ENCODE measurements at regions not wholly inside any gene's neighbourhood (a gene's known extent, or its start where the extent isn't known, plus 50 kb on each side); places are given as distances from the start of the nearest gene placed in this dataset.

DNA sequence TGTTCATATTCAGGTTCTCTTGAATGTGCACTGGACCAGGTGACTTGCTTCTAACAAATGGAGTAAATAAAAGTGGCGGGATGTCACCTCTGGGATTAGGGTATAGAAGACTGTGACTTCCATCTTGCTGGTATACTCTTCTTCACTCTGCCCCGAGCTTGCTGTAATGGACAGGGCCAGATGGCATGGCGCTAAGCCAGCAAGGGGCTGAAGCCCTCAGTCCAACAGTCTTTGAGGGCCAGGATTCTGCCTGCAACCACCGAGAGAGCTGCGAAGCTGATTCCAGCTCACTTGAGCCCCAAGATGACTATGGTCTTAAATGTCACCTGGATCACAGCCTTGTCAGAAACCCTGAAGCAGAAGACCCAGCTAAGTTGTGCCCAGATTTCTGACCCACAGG is 600.0 kb downstream of the FGF9 start:
- DNase-seq (ENCODE audit: low read depth, low spot score) (no peak), FAIRE-seq (no peak)
- no peaks in the 10 kb centered on the region for H3K9me1 ChIP-seq (ENCODE audit: control insufficient read depth, extremely low read depth, insufficient read depth, low read length)
- no peak overlapping the region for H3K9ac ChIP-seq (ENCODE audit: control insufficient read depth, extremely low read depth, insufficient read depth, low read length)
- TF ChIP-seq, protein P1, sequence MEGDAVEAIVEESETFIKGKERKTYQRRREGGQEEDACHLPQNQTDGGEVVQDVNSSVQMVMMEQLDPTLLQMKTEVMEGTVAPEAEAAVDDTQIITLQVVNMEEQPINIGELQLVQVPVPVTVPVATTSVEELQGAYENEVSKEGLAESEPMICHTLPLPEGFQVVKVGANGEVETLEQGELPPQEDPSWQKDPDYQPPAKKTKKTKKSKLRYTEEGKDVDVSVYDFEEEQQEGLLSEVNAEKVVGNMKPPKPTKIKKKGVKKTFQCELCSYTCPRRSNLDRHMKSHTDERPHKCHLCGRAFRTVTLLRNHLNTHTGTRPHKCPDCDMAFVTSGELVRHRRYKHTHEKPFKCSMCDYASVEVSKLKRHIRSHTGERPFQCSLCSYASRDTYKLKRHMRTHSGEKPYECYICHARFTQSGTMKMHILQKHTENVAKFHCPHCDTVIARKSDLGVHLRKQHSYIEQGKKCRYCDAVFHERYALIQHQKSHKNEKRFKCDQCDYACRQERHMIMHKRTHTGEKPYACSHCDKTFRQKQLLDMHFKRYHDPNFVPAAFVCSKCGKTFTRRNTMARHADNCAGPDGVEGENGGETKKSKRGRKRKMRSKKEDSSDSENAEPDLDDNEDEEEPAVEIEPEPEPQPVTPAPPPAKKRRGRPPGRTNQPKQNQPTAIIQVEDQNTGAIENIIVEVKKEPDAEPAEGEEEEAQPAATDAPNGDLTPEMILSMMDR (optimal IDR thresholded peaks at IDR 0.05 in 1 of 3, IDR thresholded peaks at IDR 0.05 in 1 of 3, conservative IDR thresholded peaks at IDR 0.05 in 1 of 3; ENCODE audit: extremely low read depth in 1 of 3, insufficient read depth in 2 of 3, low read length in 3 of 3) = no peak
- no peak for TF ChIP-seq EZH2 (IDR thresholded peaks at IDR 0.05; ENCODE audit: low read length)
- no peak overlapping the region for H2AFZ ChIP-seq (ENCODE audit: control insufficient read depth, low read length)
- no peaks in the 10 kb centered on the region for H3K4me1 ChIP-seq (ENCODE audit: control insufficient read depth, extremely low read depth, insufficient read depth, low read length)
- H3K79me2 ChIP-seq (ENCODE audit: control insufficient read depth, insufficient read depth, low read length) = no peaks in the 10 kb centered on the region
- no peak overlapping the region for H3K27ac ChIP-seq (ENCODE audit: control insufficient read depth, insufficient read depth, low read length)
- dilution Hi-C loops (cut with MboI; ENCODE audit: extremely low pct_ligation_motif_present, low sequenced_read_pairs) = no loop called here
- no peak overlapping the region for H3K4me3 ChIP-seq (ENCODE audit: control insufficient read depth in 2 of 3, extremely low read depth in 1 of 3, insufficient read depth in 2 of 3, low read depth in 1 of 3, low read length in 3 of 3)
- H3K4me2 ChIP-seq (ENCODE audit: control insufficient read depth, extremely low read depth, insufficient read depth, low read depth, low read length) = no peak overlapping the region
- H3K9me3 ChIP-seq (ENCODE audit: control insufficient read depth, low read depth, low read length) = no peaks in the 10 kb centered on the region
- no peaks in the 10 kb centered on the region for H4K20me1 ChIP-seq (ENCODE audit: control insufficient read depth, extremely low read depth, insufficient read depth, low read length)
- H3K27me3 ChIP-seq (ENCODE audit: control insufficient read depth, extremely low read depth, insufficient read depth, low read length) = no peaks in the 10 kb centered on the region
- no peaks in the 10 kb centered on the region for H3K36me3 ChIP-seq (ENCODE audit: control insufficient read depth in 2 of 2, extremely low read depth in 1 of 2, insufficient read depth in 2 of 2, low read length in 2 of 2)

DNA sequence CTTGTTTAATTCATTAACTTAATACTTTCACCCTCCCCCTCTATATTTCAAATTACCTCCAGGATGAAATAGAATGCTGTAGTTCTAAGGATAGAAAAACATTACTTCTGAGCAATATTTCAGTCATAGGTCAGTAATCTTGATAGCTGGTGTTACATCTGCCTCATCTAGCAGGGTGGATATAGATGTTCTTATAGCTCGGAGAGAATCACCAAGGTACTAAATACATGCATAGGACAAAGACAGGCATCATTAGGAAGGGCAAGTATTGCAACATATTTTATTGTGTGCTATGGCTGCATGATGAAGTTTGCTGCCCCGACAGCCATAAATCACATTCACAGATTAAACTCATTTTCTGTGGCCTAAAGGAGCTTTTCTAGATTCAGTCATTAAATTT is 601.0 kb downstream of the FGF9 start:
- H4K20me1 ChIP-seq (ENCODE audit: control insufficient read depth, extremely low read depth, insufficient read depth, low read length) = no peaks in the 10 kb centered on the region
- no peaks in the 10 kb centered on the region for H3K36me3 ChIP-seq (ENCODE audit: control insufficient read depth in 2 of 2, extremely low read depth in 1 of 2, insufficient read depth in 2 of 2, low read length in 2 of 2)
- H3K79me2 ChIP-seq (ENCODE audit: control insufficient read depth, insufficient read depth, low read length) = no peaks in the 10 kb centered on the region
- H3K9ac ChIP-seq (ENCODE audit: control insufficient read depth, extremely low read depth, insufficient read depth, low read length) = no peak overlapping the region
- dilution Hi-C loops (cut with MboI; ENCODE audit: extremely low pct_ligation_motif_present, low sequenced_read_pairs) = no loop called here
- no peak overlapping the region for H3K4me2 ChIP-seq (ENCODE audit: control insufficient read depth, extremely low read depth, insufficient read depth, low read depth, low read length)
- no peak overlapping the region for H3K27ac ChIP-seq (ENCODE audit: control insufficient read depth, insufficient read depth, low read length)
- TF ChIP-seq, protein P1 (optimal IDR thresholded peaks at IDR 0.05 in 1 of 3, IDR thresholded peaks at IDR 0.05 in 1 of 3, conservative IDR thresholded peaks at IDR 0.05 in 1 of 3; ENCODE audit: extremely low read depth in 1 of 3, insufficient read depth in 2 of 3, low read length in 3 of 3) = no peak
- no peak for TF ChIP-seq EZH2 (IDR thresholded peaks at IDR 0.05; ENCODE audit: low read length)
- no peaks in the 10 kb centered on the region for H3K27me3 ChIP-seq (ENCODE audit: control insufficient read depth, extremely low read depth, insufficient read depth, low read length)
- H3K9me3 ChIP-seq (ENCODE audit: control insufficient read depth, low read depth, low read length) = no peaks in the 10 kb centered on the region
- no peaks in the 10 kb centered on the region for H3K9me1 ChIP-seq (ENCODE audit: control insufficient read depth, extremely low read depth, insufficient read depth, low read length)
- H3K4me3 ChIP-seq (ENCODE audit: control insufficient read depth in 2 of 3, extremely low read depth in 1 of 3, insufficient read depth in 2 of 3, low read depth in 1 of 3, low read length in 3 of 3) = no peak overlapping the region
- H3K4me1 ChIP-seq (ENCODE audit: control insufficient read depth, extremely low read depth, insufficient read depth, low read length) = no peaks in the 10 kb centered on the region
- no peak for DNase-seq (ENCODE audit: low read depth, low spot score)
- no peak for FAIRE-seq
- H2AFZ ChIP-seq (ENCODE audit: control insufficient read depth, low read length) = no peak overlapping the region

Measured in keratinocyte (primary cell).